K562 (cell line): ENCODE measurements at regions not wholly inside any gene's neighbourhood (a gene's known extent, or its start where the extent isn't known, plus 50 kb on each side); places are given as distances from the start of the nearest gene placed in this dataset.

ENCODE experiments used
- ATAC-seq: fragments of 200-7000 bp; cut with Tn5 transposase; 3 replicates; pipeline ENCODE4 v1.9.1; 2020; ENCODE audit warnings: moderate library complexity
- BruUV-seq: library from RNA; stranded (reverse); fragments of 400-500 nt; replicated peaks from 2 replicates; lab custom pipeline; 2021; lab: Mats Ljungman, UMichigan
- CTCF ChIA-PET: fragments of 300-600 bp; formaldehyde crosslinking; extraction: SDS; loops from one replicate; lab custom pipeline; 2021; ENCODE audit warnings: low intra/inter-chr PET ratio; lab: Yijun Ruan, JAX
- POLR2A ChIA-PET: fragments of 300-600, 350-650 bp; sonication (Branson Sonifier 250); formaldehyde crosslinking; extraction: SDS; loops from one replicate; lab custom pipeline; 2021; ENCODE audit warnings: antibody characterized with exemption, inconsistent platforms; lab: Yijun Ruan, JAX
- DNase-seq, 4 experiments: peaks; one replicate each; pipeline versions ENCODE4 v3.0.0 to v3.0.0-alpha.2; 2011 to 2018; ENCODE audit warnings: low spot score in 3 of 4, mixed read lengths in 3 of 4; ENCODE audit errors: extremely low read depth in 1 of 4
- FAIRE-seq: peaks from 2 replicates; lab custom pipeline; 2011; peaks lifted over from hg19 to GRCh38; lab: Jason Lieb, UNC
- H2AFZ ChIP-seq: 2 replicates; pipeline ENCODE4 v1.6.0; 2011; ENCODE audit warnings: low read depth, low read length, control low read depth, inconsistent platforms
- H3K27ac ChIP-seq: fragments of 200-600 bp; 3 replicates; pipeline ENCODE4 v1.8.0; 2011; ENCODE audit warnings: low read depth, mild to moderate bottlenecking, control low read depth, inconsistent platforms, low read length, moderate library complexity, mixed read lengths; ENCODE audit errors: extremely low read depth
- H3K27me3 ChIP-seq, 2 experiments: fragments of 300-600 bp in 1 of 2; 2 replicates in 1 of 2; 3 replicates in 1 of 2; pipeline versions ENCODE4 v1.6.0 to v1.8.0; 2011; ENCODE audit warnings: inconsistent platforms in 2 of 2, low read length in 2 of 2, mild to moderate bottlenecking in 1 of 2, mixed read lengths in 1 of 2, moderate library complexity in 1 of 2; ENCODE audit not compliant: control insufficient read depth in 2 of 2, insufficient read depth in 2 of 2
- H3K36me3 ChIP-seq: fragments of 300-600 bp; 3 replicates; pipeline ENCODE4 v1.8.0; 2011; ENCODE audit warnings: mild to moderate bottlenecking, low read length, inconsistent platforms; ENCODE audit not compliant: control insufficient read depth, insufficient read depth
- H3K4me1 ChIP-seq, 2 experiments: fragments of 200-600 bp in 1 of 2; replicated peaks in 1 of 2; 2 replicates in 1 of 2; 3 replicates in 1 of 2; pipeline versions ENCODE4 v1.5.1 to v1.8.0; 2011; ENCODE audit warnings: inconsistent platforms in 2 of 2, low read length in 2 of 2, mild to moderate bottlenecking in 1 of 2, mixed read lengths in 1 of 2, moderate library complexity in 1 of 2; ENCODE audit not compliant: control insufficient read depth in 2 of 2, insufficient read depth in 2 of 2
- H3K4me2 ChIP-seq: 2 replicates; pipeline ENCODE4 v1.6.1; 2011; ENCODE audit warnings: low read length, control low read depth, inconsistent platforms, mixed read lengths; ENCODE audit not compliant: insufficient read depth
- H3K4me3 ChIP-seq: fragments of 200-600 bp; sonication (generic), shearing (Covaris generic); 2 replicates; pipeline ENCODE4 v1.5.1; 2016; ENCODE audit warnings: control low read depth, inconsistent platforms
- H3K79me2 ChIP-seq: fragments of 200-600 bp; 3 replicates; pipeline ENCODE4 v1.8.0; 2011; ENCODE audit warnings: low read length, inconsistent platforms; ENCODE audit not compliant: control insufficient read depth, insufficient read depth
- H3K9ac ChIP-seq, 2 experiments: 2 replicates each; pipeline versions ENCODE4 v1.6.0 to v1.6.1; 2011; ENCODE audit warnings: low read depth in 2 of 2, low read length in 2 of 2, control low read depth in 1 of 2, inconsistent platforms in 1 of 2, mild to moderate bottlenecking in 1 of 2, mixed read lengths in 1 of 2; ENCODE audit not compliant: insufficient read depth in 1 of 2
- H3K9me1 ChIP-seq: one replicate; pipeline ENCODE4 v1.6.0; 2011; ENCODE audit warnings: inconsistent platforms, mild to moderate bottlenecking, low read length, moderate library complexity; ENCODE audit not compliant: control insufficient read depth, insufficient read depth
- H3K9me3 ChIP-seq: replicated peaks from 2 replicates; pipeline ENCODE4 v1.5.1; 2011; ENCODE audit warnings: low read depth, low read length, inconsistent platforms; ENCODE audit not compliant: control insufficient read depth, insufficient read depth
- H4K20me1 ChIP-seq: replicated peaks from 2 replicates; pipeline ENCODE4 v1.6.1; 2011; ENCODE audit warnings: low read length, inconsistent platforms, mixed read lengths; ENCODE audit not compliant: control insufficient read depth, insufficient read depth
- CTCF ChIP-seq, 3 experiments: IDR thresholded peaks in 2 of 3; conservative IDR thresholded peaks in 1 of 3; 2 replicates each; pipeline ENCODE4 v1.5.1; 2011 to 2012; ENCODE audit warnings: low read length in 3 of 3, mild to moderate bottlenecking in 3 of 3, control low read depth in 2 of 3, improper control_type of control experiment in 1 of 3, inconsistent platforms in 1 of 3, low read depth in 1 of 3, mixed read lengths in 1 of 3, moderate library complexity in 1 of 3; ENCODE audit not compliant: insufficient read depth in 2 of 3
- MYBL2 ChIP-seq, 2 experiments: fragments of 450-650 bp in 1 of 2; sonication (generic) in 1 of 2; formaldehyde crosslinking in 1 of 2; IDR thresholded peaks; 2 replicates each; pipeline versions ENCODE4 v1.6.1 to v1.8.1; 2017 to 2022; ENCODE audit warnings: borderline replicate concordance in 1 of 2, inconsistent platforms in 1 of 2, low read depth in 1 of 2, mild to moderate bottlenecking in 1 of 2, missing genetic modification reagents in 1 of 2, moderate library complexity in 1 of 2
- RAD21 ChIP-seq, 2 experiments: fragments of 250-450 bp in 1 of 2; fragments of 450-650 bp in 1 of 2; sonication (Bioruptor Pico) in 1 of 2; formaldehyde crosslinking in 1 of 2; IDR thresholded peaks in 1 of 2; conservative IDR thresholded peaks in 1 of 2; 2 replicates each; pipeline versions ENCODE4 v1.4.0 to v1.8.0; 2020 to 2022; ENCODE audit warnings: mild to moderate bottlenecking in 2 of 2, moderate library complexity in 1 of 2
- WGBS: fragments of 100-300 bp; shearing (Covaris generic); methylation state at CpG from one replicate; pipeline ENCODE4 v1.1.6; 2016; ENCODE audit warnings: low coverage, mixed read lengths; ENCODE audit not compliant: insufficient coverage; ENCODE audit errors: missing lambda C conversion rate; 5-methylcytosine and 5-hydroxymethylcytosine counted together
- in situ Hi-C: fragments of 300-500 bp; cut with MboI; formaldehyde crosslinking; loops from 4 replicates; pipeline ENCODE4 v1.15.0; 2018; ENCODE audit warnings: inconsistent platforms, mixed read lengths
- intact Hi-C: fragments of 100-400 bp; cut with micrococcal nuclease; formaldehyde crosslinking; loops from 2 replicates; pipeline ENCODE4 v1.14.2; 2022

- in situ Hi-C loops = no loop called here
- Histone ChIP-seq H3K79me2 (no peaks in the 10 kb centered on the region), H3K9me1 (no peaks in the 10 kb centered on the region), H3K4me2 (no peak overlapping the region), H3K9me3 (no peaks in the 10 kb centered on the region), H2AFZ (no peak overlapping the region), H3K27me3 (no peaks in the 10 kb centered on the region), H3K36me3 (no peaks in the 10 kb centered on the region), H3K4me3 (no peak overlapping the region), H3K9ac (no peak overlapping the region), H3K4me1 (no peaks in the 10 kb centered on the region), H4K20me1 (no peaks in the 10 kb centered on the region), H3K27ac (no peak overlapping the region)
- POLR2A ChIA-PET = no interaction called here
- CTCF ChIA-PET = no interaction called here
- intact Hi-C loops = no loop called here
- BruUV-seq = no TSS peak
- TF ChIP-seq RAD21 (CRISPR knock-in tag; conservative IDR thresholded peaks at IDR 0.05 in 1 of 2, IDR thresholded peaks at IDR 0.05 in 1 of 2) = peak in 1 of 2 experiments; percentile 25; a peak in 1 of 4 replicates
- no peak for TF ChIP-seq MYBL2 (IDR thresholded peaks at IDR 0.05; ENCODE audit: low read depth)
- no peak for TF ChIP-seq MYBL2 (CRISPR knock-in tag; IDR thresholded peaks at IDR 0.05; ENCODE audit: borderline replicate concordance)
- TF ChIP-seq CTCF (IDR thresholded peaks at IDR 0.05 in 2 of 3, conservative IDR thresholded peaks at IDR 0.05 in 1 of 3; ENCODE audit: insufficient read depth in 2 of 3, low read depth in 1 of 3, low read length in 3 of 3) = 0 out of 6 replicates have a peak, but pooled peaks of 1 of the 3 experiments have one; percentile 12
- no peak for ATAC-seq
- DNase-seq = peak; percentile 4 to 17 (median 11)
- 0% methylated on average over 1 of the region's 1 CpG for WGBS
- no peak for FAIRE-seq
Observed at GRCh38 chr5:93899026-93899600, 157.7 kb upstream of the POU5F2 start.
